GM21717 (cell line): ENCODE measurements at regions not wholly inside any gene's neighbourhood (a gene's known extent, or its start where the extent isn't known, plus 50 kb on each side); places are given as distances from the start of the nearest gene placed in this dataset.

Experiments used
- ATAC-seq: cut with Tn5 transposase; IDR thresholded peaks from one replicate; pipeline ENCODE4 v1.9.1; 2021; ENCODE audit warnings: mild to moderate bottlenecking, moderate library complexity; ENCODE audit not compliant: unreplicated experiment

DNA sequence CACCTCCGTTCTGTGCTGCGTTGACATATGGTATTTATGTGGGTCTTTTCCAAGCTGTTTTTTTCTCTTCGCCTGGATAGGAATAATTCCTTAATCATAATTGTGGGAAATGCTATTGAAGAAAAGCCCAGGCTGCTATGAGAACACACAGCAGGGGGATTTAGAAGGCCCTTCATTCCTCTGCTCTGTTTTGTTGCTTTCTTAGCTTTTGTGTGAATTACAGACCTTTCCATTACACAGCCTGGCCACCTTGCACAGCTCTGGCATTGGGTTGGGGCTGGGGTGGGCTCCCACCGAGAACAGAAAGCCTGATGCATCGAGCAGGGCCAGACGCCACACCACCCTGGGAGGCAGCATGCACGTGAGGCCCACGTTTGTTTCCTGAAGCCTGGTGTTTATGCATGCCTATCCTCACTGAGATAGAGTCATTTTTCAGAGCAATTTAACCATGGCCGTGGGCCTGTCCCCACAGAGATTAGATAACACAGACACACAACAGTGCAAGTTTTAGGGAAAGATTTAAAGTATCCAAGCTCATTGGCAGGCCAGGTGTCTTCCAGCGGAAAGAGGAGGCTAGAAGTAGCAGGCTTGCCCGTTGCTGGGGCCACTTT, 287.6 kb upstream of the PWP1 start:
- no peak for ATAC-seq

DNA sequence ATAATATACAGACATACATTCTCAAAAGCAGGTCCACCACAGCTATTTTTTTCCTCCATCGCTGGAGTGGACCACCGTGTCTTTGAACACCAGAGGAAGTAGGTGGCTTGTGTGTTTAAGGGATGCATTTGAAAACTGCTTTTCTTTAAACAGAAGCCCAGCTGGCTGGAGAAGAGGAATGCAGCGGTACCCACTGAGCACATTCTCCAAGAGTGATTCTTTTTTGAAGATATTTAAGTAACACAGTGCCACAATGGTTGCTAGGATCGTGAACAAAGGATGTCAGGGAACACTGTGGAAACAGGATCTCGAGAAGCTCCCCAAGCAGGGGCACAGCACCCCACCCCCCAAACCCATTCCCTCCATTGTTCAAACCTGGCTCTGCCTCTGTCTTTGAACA, 286.6 kb upstream of the PWP1 start:
- no peak for ATAC-seq

DNA sequence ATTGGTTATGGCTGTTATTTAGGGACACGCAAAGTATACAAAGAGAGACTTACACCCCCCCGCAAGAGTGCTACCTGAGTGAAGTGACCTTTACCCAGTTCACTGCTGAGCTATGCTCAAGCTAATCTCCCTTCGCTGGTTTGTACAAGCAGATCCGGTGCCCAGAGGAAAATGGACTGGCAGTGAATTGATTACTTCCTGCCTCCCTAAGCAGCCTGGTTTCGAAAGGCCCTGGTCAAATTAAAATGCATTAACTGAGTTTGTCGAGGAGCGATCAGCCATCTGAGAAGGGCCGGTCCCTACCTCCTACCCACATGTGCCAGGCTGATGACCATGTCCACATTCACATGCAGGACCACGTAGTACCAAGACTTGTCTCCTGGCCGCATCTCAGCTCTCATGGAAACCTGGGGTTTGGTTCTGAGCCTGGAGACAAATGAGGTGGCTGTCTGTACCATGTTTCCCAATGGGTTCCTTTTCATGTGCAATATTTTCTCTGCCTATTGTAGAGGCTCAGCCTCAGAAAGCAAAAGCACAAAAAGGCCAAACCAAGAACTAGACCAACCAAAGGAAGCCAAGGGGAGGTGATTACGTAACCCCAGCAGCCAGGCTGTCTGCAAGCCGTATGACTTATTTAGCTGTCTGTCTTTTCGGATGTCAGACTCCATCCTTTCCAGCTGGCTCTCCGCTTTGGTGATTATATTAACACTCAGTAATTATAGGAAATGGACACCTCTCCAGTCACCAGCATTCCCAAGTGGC, 284.7 kb upstream of the PWP1 start:
- no peak for ATAC-seq

DNA sequence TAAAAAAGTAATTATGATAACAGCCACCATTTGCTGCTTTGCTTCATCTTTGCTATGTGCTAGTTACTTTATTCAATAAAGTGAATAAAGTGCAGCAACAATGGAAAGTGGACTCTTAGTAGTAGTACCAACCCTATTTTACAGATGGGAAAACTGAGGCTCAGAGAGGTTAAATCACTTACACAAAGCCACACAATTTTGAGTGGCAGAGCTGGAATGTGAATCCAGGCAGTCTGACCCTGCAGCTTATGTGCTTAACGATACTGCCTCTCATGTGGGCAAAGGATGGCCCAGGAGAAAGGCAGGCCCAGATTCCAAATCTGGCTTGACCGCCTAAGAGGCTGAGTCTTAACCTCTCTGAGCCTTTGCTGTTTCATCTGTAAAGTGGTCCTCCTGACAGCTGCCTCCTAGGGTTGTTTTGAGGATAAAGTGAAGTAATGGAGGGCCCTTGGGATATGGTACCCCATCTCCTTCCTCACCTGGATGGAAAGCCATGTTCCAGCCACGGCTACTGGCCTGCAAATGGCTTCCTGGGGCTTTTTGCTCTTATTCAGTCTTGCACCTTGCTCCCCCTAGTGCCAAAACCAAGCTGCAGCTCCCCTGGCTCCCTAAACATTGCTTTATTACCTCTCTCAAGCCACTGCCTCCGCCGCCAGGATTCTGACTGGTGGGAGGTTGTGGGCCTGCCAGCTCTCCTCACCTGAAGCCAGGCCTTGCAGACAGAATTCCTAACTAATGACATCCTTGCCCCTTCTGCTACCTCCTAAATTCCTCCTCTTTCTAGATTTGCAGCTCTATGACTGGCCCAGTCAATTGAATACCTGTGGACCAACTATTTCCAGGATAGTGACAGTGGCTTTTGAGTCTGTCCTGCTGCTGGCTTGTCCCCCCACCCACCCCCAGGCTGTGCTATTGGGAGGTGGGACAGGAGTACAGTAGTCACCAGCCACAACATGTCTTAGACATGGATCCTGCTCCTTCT, 283.3 kb upstream of the PWP1 start:
- ATAC-seq = no peak

DNA sequence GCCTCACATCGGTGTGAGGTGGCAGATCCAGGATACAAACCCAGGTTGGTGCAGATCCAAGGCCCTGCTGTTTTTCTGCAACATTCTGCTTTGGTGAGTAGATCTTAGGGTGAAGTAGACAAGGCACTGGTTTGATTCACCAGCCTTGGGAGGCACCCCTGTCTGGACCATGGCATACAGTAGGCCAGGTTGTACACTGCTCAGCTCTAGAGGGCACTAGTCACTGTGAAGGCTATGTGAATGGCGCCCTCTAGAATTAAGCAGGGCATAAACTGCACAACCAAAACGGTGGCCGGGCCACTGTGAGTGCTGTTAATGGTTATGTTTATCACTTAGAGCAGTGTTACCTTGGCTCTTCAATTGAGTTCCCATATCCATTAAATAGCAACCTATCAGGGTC, 280.6 kb upstream of the PWP1 start:
- no peak for ATAC-seq

DNA sequence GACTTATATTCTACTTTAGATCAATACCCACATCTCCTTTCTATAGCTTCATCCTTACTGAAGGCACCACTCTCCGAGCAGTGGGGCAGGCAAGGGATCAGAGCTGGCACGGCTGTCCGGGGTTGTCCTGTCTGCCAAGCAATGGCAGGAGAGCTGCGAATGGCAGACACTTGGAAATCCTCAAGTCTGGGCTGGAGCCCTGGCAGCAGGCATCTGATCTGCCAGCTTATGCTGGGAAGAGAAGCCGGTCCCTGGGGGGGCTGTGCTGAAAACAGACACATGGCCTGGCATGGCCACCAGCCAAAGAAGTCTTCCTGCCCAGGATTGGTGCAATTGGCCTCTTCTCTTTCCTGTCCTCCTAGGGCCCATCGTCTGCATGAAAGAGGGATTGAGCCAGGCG, 280.2 kb upstream of the PWP1 start:
- ATAC-seq = no peak

DNA sequence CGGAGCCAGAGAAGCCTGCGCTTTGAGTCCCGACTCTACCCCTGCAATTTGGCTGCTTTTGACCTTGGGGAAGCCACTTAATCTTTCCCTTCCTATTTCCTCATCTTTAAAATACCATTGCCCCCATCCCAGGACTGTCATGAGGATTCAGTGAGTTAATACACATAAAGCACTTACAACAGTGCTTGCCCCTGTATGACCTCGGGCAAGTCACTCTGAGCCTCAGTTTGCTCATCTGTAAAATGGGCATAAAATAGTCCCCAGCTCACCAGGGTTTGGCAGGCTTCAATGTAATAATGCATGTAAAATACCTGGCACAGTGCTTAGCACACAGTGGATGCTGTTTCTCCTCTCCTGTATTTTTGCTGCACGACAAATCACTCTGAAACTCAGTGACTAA, 278.7 kb upstream of the PWP1 start:
- no peak for ATAC-seq

DNA sequence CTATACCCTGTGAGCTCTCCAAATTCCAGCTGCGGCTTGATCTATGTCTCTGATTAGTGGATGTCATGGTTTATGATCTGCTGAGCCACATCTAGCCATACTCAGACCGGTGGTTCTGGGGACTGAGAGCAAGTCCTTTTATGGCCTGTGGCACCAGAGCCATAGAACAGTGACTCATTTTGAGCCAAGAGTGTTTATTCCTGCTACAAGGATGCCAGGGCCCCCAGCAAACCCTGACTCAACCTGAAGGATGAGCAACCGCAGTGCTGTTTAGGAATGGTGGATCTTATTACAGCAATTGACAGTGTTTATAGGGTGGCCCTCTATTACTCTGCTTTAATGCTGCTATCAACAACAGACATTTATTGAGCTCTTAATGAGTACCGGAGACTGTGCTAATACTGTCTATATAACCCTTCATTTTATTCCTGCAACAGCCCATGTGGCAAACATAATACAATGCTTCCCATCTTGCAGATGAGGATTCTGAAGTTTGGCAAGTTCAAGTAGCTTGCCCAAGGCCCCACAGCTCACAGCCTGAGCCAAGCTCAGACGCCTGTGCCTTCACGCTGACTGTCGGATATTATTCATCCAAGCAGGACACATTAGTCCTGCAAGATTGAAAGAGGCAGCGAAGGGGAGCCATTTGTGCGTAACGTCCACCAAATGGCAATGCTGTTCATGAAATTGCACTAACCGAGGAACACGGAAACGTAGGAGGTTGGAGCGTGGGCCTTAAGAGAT, 273.6 kb upstream of the PWP1 start:
- no peak for ATAC-seq

DNA sequence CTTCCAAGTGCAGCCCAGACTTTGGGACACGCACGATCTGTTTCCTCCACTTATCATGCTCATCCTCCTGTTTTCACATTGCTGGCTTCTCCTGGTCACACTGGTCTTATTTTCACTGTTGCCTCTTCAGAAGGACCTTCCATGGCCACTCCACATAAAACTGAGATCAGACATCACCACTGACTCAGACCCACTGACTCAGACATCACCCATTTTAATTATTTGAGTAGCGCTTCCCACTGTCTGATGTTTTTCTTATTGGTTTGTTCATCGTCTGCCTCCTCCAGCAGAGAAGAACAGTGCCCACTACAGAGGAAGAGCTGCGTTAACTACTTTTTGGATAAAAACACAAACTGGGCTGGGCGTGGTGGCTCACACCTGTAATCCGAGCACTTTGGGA, 270.5 kb upstream of the PWP1 start:
- no peak for ATAC-seq

DNA sequence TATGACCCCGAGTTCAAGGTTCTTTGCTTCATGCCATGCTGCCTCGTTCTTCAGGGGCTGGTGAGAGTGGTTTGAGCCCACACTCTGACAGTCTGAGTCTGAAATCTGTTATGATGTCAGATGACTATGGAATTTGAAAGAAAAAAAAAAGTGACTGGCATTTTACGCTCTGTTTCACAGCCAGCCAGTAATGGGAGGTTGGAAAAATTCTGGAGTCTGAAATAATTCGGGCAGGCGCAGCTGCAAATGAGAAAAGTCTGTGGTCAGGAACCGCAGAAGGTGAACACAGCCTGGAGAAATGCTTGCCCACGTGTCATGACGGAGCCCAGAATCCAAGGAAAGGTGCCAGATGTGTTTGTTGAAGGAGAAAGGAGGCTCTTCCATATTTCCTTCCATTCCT, 269.8 kb upstream of the PWP1 start:
- no peak for ATAC-seq

DNA sequence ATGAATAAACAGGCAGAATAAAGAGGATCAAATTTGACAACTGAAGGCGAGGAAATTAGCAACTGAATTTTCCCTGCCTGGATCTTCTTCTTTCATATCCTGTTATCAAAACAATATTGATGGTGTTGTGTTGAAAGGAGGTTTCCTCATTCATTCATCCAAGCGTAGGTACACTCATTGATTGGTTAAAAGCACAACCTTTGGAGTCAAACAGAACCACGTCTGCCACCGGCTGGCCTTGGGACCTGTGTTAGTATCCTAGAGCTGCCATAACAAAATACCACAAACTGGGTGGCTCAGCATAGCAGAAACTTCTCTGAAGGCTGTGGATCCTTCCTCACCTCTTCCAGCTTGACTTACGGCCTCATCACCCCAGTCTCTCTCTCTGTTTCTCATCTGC, 268.6 kb upstream of the PWP1 start:
- ATAC-seq = no peak

DNA sequence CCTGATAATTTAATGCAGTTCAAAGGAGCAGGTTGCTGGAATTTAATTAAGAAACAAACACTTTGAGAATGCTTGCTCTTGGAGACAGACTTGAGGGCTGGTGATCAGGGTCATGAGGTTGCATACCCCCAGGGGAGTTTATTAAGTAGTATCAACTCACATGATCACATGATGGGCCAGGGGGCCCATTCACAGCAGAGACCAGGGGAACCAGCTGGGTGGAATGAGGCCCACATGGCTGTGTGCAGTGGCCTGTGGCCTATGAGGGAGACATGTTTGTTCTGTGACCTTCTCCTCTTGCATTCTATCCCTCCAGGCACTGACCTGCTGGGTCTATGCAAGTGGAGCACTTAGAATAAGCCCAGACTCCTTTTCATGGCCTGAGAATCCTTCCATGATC, 266.6 kb upstream of the PWP1 start:
- ATAC-seq = no peak

DNA sequence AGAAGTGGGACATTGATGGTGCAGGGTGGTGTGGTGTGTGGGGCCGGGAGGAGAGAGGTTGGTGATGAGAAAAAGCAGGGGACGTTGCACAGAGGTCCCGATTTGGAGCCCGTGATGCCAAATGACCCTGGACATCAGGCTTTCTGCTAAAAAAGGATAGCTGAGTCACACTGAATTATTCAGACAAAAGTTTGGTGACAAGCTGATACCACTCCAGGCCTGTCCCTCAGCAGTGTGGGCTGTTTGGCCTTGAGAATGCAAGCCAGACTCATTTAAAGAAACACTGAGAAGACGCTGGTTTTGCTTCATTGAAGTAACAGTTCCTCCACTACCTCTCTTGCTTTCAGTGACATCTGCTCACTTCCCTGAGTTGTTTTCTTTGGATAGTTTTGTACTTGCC, 262.1 kb upstream of the PWP1 start:
- ATAC-seq = no peak

DNA sequence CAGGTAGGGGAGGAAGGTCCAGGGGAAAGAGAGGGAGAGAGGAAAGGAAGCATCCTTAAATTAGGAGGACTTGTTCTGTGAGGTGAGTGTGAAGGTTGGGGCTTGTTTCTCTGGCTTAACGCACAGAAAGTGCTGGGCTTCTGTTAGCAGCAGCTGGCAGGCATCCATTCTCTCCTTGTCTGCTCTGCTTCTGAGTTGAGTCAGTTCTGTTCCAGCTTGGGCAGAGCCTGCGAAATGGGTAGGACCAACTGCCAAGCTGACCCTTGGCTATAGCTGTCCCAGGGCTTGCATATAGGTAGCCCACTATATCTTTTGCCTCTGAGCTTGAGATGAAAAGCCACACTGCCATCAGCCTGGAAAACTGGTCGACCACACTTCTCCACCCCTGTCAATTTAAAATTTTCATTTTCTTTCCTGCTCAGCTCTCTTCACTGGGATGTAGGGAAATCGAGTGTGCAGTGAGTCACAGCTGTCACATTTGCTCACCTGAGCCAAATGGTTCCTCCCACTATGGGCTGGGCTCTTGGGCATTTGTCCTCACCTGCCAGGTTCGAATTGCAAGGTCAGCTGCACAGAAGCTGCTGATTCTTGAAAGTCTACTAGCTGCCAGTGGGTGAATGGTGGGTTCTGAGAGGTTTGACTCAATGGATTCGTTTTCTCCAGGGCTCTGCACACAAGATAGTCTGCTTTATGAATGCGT, 256.4 kb upstream of the PWP1 start:
- ATAC-seq = no peak

DNA sequence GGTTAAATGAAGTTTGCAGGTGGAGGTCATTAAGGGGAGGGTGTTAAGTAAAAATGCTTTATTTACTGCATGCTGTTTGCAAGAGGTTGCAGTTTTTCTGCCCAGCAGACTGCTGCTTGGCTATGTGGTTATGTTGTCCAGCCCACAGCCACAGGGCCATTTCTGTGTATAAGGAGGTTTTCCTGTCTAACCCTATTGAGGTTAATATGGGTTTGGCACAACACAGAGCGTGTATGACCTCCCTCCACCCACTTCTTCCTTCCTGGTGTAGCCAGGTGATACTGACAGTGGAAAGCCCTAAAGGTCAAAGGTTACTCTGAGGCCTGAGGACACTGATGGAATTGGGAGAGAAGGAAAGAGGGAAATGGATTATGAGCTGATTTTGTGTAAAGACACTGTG, 253.7 kb upstream of the PWP1 start:
- ATAC-seq = no peak

DNA sequence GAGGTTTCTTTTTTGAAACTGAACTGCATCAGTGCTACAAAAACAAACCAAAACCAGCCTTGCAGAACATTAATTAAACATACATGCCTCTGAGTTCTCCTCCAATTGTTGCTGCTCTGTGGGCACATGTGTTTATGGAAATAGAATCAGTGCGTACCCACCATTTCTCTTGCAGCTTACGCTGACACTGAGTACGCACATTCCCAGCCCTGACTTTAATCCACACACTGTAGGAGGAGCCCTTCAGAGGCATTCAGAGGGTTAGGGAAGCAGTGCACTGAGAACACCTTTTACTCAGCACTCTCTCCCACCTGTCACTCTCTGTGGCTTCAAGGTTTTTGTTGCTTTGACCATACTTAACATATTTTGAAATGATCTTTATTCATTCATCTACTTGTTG, 250.5 kb upstream of the PWP1 start:
- no peak for ATAC-seq

DNA sequence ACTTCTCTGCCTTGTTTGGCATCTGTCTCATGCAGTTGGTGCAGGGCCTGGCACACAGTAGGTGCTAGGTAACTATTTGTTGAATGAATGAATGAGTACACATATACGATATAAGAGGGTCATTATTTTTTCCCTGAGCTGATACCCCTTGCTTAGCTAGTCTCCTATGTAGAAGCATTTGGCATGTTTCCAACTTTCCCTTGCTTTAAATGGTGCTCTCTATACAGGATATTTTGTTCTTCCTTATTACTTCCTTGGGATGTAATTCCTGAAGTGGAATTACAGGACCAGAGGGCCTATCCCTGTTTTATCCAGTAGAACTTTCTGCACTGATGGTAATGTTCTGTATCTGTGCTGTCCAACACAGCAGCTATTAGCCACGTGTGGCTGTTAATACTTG, 250.1 kb upstream of the PWP1 start:
- ATAC-seq = no peak

DNA sequence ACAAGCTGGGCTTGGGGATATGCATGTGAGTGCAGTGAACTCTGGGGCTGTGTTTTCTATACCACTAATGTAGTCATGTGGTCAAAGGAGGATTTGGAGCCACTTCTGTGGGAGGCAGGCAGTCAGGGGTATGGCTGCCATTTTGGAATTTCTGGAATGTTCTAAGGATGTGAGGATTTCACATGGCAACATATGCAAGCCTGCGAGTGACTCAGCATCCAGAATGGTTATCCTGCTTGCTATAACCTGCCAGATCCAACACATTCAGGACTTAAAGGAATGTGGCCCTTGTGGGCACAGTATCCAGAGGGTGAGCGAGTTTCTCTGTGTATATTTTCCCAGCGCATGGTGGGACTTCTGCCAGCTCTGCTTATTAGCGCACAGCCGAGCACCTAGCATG, 249.2 kb upstream of the PWP1 start:
- ATAC-seq = no peak

DNA sequence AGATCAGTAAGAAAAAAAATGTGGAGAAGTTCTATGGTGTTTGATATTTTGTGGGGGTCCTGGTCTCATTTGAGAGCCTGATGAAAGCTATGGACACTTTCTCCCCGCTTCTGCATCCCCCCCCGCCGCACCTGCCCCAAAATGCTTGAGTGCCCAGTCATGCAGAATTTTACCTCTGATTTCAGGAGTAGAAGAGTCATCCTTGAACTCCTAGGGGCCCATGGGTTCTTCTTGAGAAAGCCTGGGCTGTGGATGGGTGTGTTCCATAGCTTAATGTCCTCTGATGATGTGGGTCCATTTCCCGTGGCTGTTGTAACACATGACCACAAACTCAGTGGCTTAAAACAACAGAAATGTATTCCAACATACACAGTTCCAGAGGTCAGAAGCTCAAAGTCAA, 248.8 kb upstream of the PWP1 start:
- no peak for ATAC-seq

DNA sequence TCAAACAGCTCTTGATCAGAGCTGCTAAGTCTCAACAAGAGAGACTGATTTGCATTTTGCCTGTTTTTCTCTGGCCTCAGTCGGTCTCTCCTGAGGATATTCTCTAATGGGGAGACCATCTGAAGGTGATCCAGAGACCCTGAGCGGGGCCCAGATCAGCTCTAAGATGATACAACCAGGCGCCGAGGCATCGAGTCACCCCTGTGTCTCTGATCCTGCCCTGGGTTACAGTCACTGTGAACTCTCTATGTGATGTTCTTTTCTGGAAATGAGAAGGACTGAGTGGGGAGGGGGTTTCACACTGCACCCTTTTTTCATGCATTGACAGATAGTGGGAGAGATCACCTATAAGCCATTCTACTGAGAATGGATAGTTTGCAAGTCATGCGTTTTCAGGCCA, 247.6 kb upstream of the PWP1 start:
- ATAC-seq = no peak
